GM18519 (cell line): ENCODE measurements at regions not wholly inside any gene's neighbourhood (a gene's known extent, or its start where the extent isn't known, plus 50 kb on each side); places are given as distances from the start of the nearest gene placed in this dataset.

Source experiments
- ATAC-seq: cut with Tn5 transposase; IDR thresholded peaks from one replicate; pipeline ENCODE4 v1.9.1; 2021; ENCODE audit warnings: mild to moderate bottlenecking, moderate library complexity; ENCODE audit not compliant: unreplicated experiment, low FRiP score

GRCh38 chr4:180617196-180617595 is 1626.0 kb upstream of the TENM3 start:
- no peak for ATAC-seq

- no peak for ATAC-seq
These were observed 1624.8 kb upstream of the TENM3 start for GRCh38 chr4:180618396-180618795.

DNA sequence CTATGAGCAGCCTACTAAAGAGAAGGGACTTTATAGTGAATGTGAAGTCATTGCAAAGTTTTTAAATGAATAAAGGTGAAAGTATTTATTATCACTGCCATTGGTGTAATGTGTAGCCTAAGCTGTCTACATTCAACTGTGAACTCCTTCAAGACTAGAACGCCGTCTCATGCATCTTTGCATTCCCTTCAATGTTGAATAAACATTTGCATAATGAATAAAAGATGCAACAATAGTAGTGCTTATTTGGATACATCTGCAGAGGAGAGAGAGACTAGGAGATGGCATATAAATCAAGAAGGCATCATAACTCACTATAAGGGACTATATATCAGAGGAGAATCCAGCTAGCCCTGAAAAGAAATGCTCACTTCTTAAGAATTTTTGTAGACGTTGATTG is 1623.8 kb upstream of the TENM3 start:
- ATAC-seq = no peak

GRCh38 chr4:180622254-180622653 is 1620.9 kb upstream of the TENM3 start:
- no peak for ATAC-seq

- no peak for ATAC-seq
These were observed 1617.5 kb upstream of the TENM3 start for GRCh38 chr4:180625653-180626052.

- ATAC-seq = no peak
These were observed 1613.1 kb upstream of the TENM3 start for GRCh38 chr4:180630012-180630665.

DNA sequence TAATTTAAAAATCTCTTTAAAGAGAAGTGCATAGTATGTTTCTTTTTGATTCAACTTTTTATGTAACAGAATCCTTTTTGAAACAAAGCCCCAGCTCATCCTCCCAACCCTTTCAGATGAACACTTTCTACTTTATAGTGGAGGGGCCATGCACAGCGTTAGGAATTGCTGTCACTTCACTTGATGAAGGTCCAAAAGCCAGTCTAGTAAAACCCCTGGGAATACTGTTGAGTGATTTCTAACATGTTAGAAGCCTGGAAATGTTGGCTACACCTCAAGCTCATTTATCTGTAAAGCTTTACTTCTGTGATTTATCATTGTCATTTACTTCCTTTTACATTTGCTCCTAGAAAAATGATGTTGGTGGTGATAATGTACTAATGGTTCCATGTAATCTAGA is 1608.9 kb upstream of the TENM3 start:
- no peak for ATAC-seq

- no peak for ATAC-seq
These were observed 1607.9 kb upstream of the TENM3 start for GRCh38 chr4:180635281-180635680.

GRCh38 chr4:180636696-180637404 is 1606.4 kb upstream of the TENM3 start:
- ATAC-seq = no peak

- no peak for ATAC-seq
These were observed 1605.6 kb upstream of the TENM3 start for GRCh38 chr4:180637616-180638015.

GRCh38 chr4:180640193-180640592 is 1603.0 kb upstream of the TENM3 start:
- no peak for ATAC-seq

- ATAC-seq = no peak
These were observed 1601.7 kb upstream of the TENM3 start for GRCh38 chr4:180641495-180641894.

DNA sequence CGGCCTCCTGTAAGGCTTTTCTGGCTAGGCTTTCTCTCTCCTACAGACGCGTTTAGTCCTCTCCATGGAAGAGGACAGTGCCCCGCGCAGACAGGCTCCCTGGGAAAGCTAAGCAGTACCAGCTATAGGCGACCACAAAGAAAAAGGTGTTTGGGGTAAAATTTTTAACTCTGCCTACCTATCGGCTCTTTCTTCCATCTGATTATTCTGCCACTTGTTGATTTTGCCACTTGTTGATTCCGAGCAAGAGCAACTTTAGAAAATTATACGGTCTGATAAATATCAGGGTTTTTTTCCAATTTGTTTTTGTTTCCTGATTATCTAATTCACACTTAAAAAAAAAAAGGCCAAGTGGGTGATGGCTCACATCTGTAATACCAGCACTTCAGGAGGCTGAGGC is 1600.5 kb upstream of the TENM3 start:
- ATAC-seq = no peak

DNA sequence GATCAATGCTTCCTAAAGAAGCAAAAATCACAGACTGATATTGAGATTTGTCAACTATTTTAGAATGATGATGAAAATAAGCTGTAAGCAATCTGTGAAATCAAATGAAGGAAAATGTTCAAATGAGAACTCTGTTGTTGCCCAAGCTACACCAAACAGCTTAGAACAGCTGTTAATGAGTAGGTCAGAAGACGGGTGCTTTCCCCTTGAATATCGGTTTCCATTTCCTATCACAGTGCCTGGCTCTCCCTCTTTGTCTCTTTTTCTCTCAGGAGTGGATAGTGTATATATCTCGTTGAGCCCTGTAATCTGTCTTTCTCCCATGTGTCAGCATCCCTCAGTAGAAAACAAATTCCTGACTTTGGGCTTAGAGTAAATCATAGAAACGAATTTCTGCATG is 1592.9 kb upstream of the TENM3 start:
- no peak for ATAC-seq

- no peak for ATAC-seq
These were observed 1590.7 kb upstream of the TENM3 start for GRCh38 chr4:180652533-180652932.

DNA sequence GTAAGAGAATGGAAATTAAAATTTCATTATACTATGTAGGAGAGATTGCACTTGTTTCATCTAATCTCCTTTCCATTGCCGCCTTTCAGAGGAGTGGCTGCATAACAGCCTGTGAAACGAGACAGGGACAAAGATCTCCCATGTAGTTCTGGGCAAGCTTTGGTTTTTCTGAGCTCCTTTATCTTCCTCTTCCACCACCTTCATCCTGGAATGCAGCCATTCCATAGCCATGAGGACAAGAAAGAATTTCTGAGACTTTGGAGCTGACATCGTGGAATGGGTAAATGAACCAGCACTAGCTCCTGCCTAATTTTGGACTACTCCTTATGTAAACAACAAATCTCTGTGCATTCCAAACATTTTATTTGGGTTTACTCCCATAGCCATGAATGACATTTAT is 1587.3 kb upstream of the TENM3 start:
- no peak for ATAC-seq

GRCh38 chr4:180657881-180658280 is 1585.3 kb upstream of the TENM3 start:
- ATAC-seq = no peak

DNA sequence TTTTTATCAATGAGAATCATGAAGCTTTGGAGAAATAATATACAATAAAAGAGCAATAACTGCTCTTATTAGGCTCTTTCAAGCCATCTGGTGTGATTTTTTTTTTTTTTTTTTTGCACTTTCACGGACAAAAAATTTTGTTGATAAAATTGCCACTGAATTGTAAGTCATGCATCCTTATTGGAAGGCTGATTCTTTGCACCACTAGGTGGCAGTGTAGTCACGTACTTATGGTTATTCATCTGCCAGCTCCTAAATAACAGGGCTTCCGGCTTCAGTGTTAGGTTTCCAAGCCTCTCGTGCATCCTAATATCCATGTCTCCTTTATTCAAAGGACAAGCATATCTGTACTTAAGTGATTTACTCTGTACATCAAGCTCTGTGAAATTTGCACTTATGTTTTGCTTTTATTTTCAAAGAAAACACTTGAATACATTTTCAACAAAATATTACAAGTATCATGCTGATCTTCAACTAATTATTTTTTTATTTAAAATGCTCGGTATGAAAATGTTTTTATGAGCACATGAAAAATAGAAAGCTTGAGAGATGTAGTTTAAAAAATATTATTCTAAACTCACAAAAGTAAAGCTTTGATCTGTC is 1578.3 kb upstream of the TENM3 start:
- peak; percentile 78 for ATAC-seq

GRCh38 chr4:180665481-180665880 is 1577.7 kb upstream of the TENM3 start:
- ATAC-seq = no peak

DNA sequence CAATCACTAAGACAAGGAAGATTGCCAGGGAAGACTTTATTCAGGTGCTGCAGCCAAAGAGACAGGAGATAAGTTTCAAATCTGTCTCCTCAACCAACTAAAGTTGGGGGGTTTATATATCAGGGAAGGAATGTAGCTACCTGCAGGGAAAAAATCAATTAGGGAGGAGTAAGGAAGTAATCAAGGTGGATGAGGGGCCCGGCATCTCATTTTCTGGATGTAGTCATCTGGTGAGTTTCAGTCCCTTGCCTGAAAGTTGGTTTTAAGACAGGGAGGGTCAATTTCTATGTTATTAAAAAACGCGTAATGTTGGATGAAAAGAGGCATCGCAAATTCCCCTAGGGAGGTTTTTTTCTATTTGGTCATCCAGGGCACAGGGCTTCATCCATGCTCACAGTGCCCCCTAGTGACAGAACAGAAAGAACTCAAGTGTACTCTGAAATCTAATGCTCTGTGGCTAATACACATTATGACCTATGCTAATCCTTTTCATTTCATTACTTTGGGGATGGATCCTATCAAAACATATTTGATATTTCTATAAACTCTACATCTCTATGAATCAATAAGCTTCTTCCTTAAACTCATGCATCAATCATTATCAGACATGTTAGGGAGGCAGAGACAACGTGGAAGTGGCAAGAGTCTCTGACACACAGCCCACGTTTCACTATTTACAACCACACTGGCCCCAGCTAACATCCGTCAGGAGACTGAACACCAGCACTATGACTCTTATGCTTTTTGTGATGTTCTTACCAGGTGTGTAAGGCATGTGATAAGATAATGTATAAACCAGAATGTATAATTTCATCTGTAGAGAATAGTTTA is 1577.0 kb upstream of the TENM3 start:
- ATAC-seq = peak; percentile 80

DNA sequence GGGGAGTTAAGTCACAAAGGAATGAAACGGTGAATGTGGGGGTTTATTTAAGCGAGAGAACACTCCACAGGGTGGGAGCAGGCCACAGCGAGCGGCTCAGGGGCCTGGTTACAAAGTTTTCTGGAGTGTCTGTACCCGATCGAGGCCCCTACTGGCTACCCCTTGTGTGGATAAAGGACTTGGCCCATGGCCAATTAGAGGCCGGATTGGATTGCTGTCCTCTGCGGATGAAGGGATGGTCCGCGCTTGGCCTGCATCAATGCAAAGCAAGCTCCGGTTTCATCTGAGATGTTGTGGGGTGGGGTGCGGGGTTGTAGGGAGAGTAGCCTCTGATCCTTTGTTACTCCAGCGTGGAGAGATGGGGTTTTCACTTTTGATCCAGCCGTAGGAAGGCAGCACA is 1574.5 kb upstream of the TENM3 start:
- ATAC-seq = no peak
